ENCODE measurements at regions not wholly inside any gene's neighbourhood (a gene's known extent, or its start where the extent isn't known, plus 50 kb on each side); places are given as distances from the start of the nearest gene placed in this dataset.

DNA sequence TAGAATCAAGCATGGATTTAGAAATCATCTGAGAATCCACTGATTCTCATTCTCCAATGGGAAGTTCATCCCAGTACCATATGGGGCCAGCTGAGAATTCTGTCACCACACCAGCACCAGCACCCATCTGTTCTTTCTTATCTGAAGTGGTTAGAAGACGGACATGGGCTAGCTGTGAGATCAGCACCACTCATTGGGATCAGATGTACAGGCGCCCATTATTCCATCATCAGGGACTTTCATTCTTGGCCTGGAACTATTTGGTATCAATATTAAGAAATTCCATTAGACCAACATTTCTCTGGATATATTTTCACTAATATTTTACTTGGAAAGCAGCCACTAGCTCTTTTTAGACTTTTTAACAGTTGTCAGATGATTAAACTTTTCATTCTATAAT is 185.9 kb upstream of the LINC00305 start:
- POLR2A ChIA-PET, result no interaction called here
- intact Hi-C loops (cut with micrococcal nuclease; ENCODE audit: unreplicated experiment), result no loop called here
- no peaks in the 10 kb centered on the region for H3K9me2 ChIP-seq (ENCODE audit: insufficient read depth, low read length)
- H4K20me1 ChIP-seq (ENCODE audit: insufficient read depth, low read length), result no peaks in the 10 kb centered on the region
- BruUV-seq (replicated peaks), result no TSS peak
- H3K4me2 ChIP-seq (ENCODE audit: low read length), result no peak overlapping the region
- H3K9me3 ChIP-seq (ENCODE audit: low read length), result no peaks in the 10 kb centered on the region
- no peak overlapping the region for H3K4me3 ChIP-seq (ENCODE audit: low read depth, low read length, poor library complexity, severe bottlenecking)
- CTCF ChIA-PET (ENCODE audit: unreplicated experiment), result no interaction called here
- no peak for TF ChIP-seq CTCF (conservative IDR thresholded peaks at IDR 0.05; ENCODE audit: low read length)
- TF ChIP-seq EZH2phosphoT487 (IDR thresholded peaks at IDR 0.05; ENCODE audit: borderline replicate concordance, low read depth, low read length), result no peak
- H3K36me3 ChIP-seq (ENCODE audit: insufficient read depth, low read length), result no peaks in the 10 kb centered on the region
- H3K4me1 ChIP-seq (ENCODE audit: insufficient read depth, low read length, poor library complexity, severe bottlenecking), result no peaks in the 10 kb centered on the region
- DNase-seq (ENCODE audit: low spot score), result no peak
- H3K27ac ChIP-seq (ENCODE audit: low read depth, low read length, poor library complexity, severe bottlenecking), result no peak overlapping the region
- H2AFZ ChIP-seq (ENCODE audit: low read length), result no peak overlapping the region
- no peaks in the 10 kb centered on the region for H3K79me2 ChIP-seq (ENCODE audit: insufficient read depth, low read depth, low read length)

- CTCF ChIA-PET (ENCODE audit: unreplicated experiment), result no interaction called here
- no TSS peak for BruUV-seq (replicated peaks)
Observed at GRCh38 chr18:64333584-64333983, 184.7 kb upstream of the LINC00305 start.

GRCh38 chr18:64332835-64333234 is 183.9 kb upstream of the LINC00305 start:
- H3K4me1 ChIP-seq (ENCODE audit: insufficient read depth, low read length, poor library complexity, severe bottlenecking), result no peaks in the 10 kb centered on the region
- no peak overlapping the region for H3K4me2 ChIP-seq (ENCODE audit: low read length)
- no peak for DNase-seq (ENCODE audit: low spot score)
- no peak overlapping the region for H2AFZ ChIP-seq (ENCODE audit: low read length)
- intact Hi-C loops (cut with micrococcal nuclease; ENCODE audit: unreplicated experiment), result no loop called here
- no peaks in the 10 kb centered on the region for H4K20me1 ChIP-seq (ENCODE audit: insufficient read depth, low read length)
- H3K4me3 ChIP-seq (ENCODE audit: low read depth, low read length, poor library complexity, severe bottlenecking), result no peak overlapping the region
- H3K9me3 ChIP-seq (ENCODE audit: low read length), result no peaks in the 10 kb centered on the region
- H3K9me2 ChIP-seq (ENCODE audit: insufficient read depth, low read length), result no peaks in the 10 kb centered on the region
- H3K36me3 ChIP-seq (ENCODE audit: insufficient read depth, low read length), result no peaks in the 10 kb centered on the region
- H3K79me2 ChIP-seq (ENCODE audit: insufficient read depth, low read depth, low read length), result no peaks in the 10 kb centered on the region
- POLR2A ChIA-PET, result no interaction called here
- BruUV-seq (replicated peaks), result no TSS peak
- CTCF ChIA-PET (ENCODE audit: unreplicated experiment), result no interaction called here
- H3K27ac ChIP-seq (ENCODE audit: low read depth, low read length, poor library complexity, severe bottlenecking), result no peak overlapping the region
- no peak for TF ChIP-seq CTCF (conservative IDR thresholded peaks at IDR 0.05; ENCODE audit: low read length)
- no peak for TF ChIP-seq EZH2phosphoT487 (IDR thresholded peaks at IDR 0.05; ENCODE audit: borderline replicate concordance, low read depth, low read length)

More at GRCh38 chr18:64333584-64333983, 184.7 kb upstream of the LINC00305 start:
- Histone ChIP-seq H3K79me2 (ENCODE audit: insufficient read depth, low read depth, low read length) (no peaks in the 10 kb centered on the region), H3K4me2 (ENCODE audit: low read length) (no peak overlapping the region), H2AFZ (ENCODE audit: low read length) (no peak overlapping the region), H3K4me1 (ENCODE audit: insufficient read depth, low read length, poor library complexity, severe bottlenecking) (no peaks in the 10 kb centered on the region), H3K9me3 (ENCODE audit: low read length) (no peaks in the 10 kb centered on the region), H3K9me2 (ENCODE audit: insufficient read depth, low read length) (no peaks in the 10 kb centered on the region), H4K20me1 (ENCODE audit: insufficient read depth, low read length) (no peaks in the 10 kb centered on the region), H3K27ac (ENCODE audit: low read depth, low read length, poor library complexity, severe bottlenecking) (no peak overlapping the region), H3K4me3 (ENCODE audit: low read depth, low read length, poor library complexity, severe bottlenecking) (no peak overlapping the region), H3K36me3 (ENCODE audit: insufficient read depth, low read length) (no peaks in the 10 kb centered on the region)
- no peak for DNase-seq (ENCODE audit: low spot score)
- TF ChIP-seq EZH2phosphoT487 (IDR thresholded peaks at IDR 0.05; ENCODE audit: borderline replicate concordance, low read depth, low read length) (no peak), CTCF (conservative IDR thresholded peaks at IDR 0.05; ENCODE audit: low read length) (no peak)
- intact Hi-C loops (cut with micrococcal nuclease; ENCODE audit: unreplicated experiment), result no loop called here
- POLR2A ChIA-PET, result no interaction called here
